Germinal center (tissue), 1 donor: ENCODE measurements at regions not wholly inside any gene's neighbourhood (a gene's known extent, or its start where the extent isn't known, plus 50 kb on each side); places are given as distances from the start of the nearest gene placed in this dataset.

Experiments
- DNase-seq: peaks from one replicate; pipeline ENCODE4 v3.0.0; 2012; ENCODE audit warnings: mixed read lengths, low spot score

DNA sequence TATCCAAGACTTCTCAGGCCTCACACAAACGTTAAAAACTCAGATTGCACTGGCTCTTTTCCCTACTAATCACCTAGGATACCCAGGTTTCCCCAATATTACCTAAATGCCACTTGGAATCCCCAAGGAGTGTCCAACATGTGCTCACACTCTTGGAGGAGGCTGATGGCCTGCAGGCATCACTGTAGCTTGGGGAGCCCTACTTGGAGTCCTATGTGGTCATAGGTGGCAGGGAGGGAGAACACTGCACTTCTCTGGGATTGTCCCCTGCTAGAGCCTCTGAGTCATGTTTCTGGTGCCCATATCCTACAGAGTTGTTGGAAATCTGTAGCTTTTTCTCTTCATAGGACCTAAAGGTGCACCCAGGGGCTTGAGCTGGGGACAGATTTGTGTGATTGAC lies 433.7 kb downstream of the ARHGEF28 start:
- no peak for DNase-seq

DNA sequence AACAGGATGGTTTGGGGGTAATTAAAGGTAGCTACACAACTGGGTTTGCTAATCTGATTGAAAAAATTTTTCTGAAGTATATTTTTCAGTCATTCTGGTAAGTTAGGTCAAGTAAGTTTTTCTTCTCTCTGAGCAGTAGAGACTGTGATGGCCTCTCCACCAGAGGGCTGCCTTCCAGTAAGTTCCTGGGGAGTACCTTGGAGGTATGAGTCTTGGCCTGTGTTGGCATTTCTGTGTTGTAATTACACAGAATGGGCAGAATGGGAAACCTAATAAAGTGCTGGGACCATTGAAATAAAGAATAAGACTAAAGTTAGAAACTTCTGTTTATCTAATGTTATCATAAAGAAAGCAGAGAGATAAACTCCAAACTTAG lies 430.8 kb downstream of the ARHGEF28 start:
- DNase-seq: no peak

DNA sequence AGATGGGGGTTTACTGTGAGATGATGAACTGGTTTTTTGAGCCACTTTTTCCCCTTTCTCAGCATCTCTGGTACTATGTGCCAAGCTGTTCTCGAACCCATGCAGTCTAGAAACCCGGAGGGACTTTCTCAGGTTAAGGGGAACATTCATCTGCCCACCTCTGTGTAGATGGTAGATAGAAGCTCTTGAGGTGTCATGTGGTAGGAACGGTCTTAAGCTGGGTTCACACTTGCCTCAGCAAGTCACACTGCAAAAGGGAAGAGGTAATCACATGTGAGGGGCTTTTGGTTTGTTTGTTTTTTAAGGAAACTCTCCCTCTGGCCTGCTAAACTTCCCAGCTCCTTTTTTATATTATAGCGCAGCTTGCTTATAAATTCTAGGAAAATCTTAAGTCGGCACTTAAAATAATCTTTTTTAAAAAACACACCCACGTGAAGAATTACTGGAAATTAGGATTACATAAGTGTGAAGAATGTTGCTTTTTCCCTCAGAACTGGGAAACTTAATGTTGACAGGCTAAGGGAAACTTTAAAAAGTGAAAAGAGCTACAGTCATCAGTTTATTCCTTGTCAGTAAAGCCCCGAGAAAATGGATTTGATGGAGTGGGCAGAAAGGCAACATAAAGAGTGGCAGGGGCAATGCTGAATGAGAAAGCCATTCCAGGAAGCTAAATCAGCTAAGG lies 430.3 kb downstream of the ARHGEF28 start:
- DNase-seq: no peak

DNA sequence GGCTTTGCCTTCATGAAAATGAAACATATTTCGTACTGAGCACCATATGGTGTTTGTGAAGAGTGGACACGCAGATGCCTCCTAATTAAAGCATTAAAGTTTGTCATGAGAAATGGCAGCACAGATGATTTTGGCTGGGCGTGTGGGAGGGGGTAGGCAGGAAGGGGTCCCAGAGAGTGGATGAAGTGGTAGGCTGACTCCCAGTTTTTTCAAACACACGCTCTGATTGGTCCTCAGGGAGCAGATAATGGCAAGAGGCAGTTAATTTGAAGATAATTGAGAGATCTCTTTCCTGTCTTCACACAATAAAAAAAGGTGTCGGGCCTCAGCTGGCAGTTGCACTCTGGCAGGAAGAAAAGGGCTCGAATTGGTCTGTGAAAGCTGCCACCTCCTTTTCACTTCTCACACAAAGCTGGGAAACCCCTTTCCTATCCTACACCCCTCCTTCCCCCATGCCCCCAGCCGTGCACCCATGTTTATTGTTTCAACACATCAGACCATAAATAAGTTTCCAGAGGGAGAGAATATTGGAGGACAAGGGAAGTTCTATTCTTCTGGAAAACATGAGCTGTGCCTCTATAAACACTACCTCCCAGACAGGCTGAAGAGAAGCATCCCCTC lies 429.6 kb downstream of the ARHGEF28 start:
- no peak for DNase-seq

DNA sequence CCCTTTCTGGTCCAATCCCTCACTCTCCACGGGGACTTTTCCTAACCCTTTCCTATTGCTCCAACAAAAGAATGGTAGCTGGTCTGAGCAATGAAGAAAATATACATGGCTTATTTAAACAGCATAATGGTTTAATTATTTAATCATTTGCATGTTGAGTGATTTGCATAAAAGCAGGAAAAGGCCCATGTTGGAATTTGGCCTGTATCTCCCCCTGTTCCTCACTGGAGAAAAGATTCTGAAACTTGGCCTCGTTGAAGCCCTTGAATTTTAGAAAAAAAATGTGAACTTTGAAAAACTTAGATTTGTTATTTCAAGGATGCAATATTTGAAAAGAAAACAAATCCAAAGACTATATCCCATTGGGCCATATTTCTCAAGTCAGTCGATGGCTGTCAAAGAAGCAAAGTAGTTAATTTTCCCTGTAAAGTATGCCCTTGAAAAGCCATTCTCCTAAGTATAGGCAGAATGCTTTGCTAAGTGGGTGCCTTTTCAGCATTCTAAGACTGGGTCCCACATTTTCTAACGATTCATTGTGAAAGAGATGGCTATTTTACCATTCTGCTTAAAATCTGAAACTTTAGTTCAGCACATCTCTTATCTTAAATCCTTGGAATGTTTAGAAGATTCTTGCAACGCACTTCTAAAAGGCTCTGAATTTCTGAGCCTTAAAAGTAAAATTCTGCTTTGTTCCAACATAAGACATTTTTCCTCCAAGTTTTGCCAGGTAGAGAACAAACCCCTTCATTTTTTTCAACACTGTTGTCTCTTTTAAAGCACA lies 428.8 kb downstream of the ARHGEF28 start:
- DNase-seq: no peak

DNA sequence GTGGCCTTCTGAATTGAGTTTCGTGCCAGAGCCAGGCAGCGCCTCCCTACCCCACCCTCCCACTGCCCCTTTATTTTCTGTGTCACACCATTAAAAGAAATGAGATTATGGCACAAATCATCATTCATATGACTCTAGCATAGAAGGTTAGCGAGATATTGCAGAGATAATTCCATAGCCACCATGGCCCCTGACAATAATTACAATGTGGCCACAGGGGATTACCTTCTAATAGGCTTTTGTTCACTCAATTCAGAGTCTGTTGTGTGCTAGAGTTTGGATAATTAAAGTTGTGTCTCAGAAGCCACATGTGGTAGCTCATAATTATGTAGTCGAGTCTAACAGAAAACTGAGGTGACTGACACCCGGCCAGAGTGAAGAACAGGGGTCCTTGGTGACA lies 428.1 kb downstream of the ARHGEF28 start:
- no peak for DNase-seq

DNA sequence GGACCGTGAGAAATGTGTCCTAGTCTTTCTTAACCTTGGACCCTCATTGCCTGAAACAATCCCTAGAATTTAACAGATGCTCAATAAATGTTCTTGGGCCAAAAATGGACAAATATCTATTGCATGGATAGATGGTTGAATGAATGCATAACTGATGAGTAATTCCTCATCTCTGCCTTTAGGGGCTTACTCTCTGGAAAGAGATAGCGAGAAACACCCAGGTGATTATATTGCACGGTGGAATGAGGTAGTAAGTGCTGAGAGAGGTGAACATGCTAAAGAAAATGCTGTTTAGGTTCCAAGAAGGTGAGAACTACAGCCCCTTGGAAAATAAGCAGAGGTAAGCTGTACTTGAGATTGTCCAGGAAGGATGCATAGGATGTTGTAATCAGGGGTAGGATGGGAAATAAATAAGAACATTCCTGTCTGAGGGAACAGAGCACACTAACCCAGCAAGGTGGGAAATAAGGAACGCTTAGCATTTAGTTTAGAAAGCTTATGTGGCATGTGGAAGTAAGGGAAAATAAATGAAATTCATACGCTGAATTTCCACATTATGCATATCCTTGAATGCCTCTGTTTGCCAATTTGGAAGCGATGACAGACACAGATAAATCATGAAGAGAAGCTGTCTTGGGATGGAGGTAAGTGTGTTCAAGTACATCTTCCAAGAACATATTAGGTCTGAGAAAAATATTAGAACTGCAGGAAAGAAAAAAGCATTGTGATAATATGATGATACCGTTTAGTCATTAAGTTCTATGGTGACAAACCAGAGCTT lies 426.6 kb downstream of the ARHGEF28 start:
- no peak for DNase-seq

DNA sequence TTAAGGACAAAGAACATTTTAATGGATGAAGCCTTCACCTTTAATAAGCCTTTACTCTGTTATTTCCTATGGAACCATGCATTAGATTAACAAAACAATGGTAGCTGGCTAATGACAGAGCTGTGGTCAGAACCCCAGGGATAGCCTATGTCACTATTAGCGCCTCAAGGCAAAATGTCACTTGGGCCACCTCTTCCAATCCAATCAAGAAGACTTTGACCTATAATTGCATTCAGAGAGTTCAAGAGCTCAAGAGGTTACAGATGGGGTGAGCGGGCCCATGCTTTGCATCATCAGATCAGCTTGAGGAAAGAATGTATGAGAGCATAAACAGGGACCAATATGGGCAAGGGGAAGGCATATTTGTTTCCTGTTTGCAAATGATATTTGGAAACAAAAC lies 425.1 kb downstream of the ARHGEF28 start:
- no peak for DNase-seq

DNA sequence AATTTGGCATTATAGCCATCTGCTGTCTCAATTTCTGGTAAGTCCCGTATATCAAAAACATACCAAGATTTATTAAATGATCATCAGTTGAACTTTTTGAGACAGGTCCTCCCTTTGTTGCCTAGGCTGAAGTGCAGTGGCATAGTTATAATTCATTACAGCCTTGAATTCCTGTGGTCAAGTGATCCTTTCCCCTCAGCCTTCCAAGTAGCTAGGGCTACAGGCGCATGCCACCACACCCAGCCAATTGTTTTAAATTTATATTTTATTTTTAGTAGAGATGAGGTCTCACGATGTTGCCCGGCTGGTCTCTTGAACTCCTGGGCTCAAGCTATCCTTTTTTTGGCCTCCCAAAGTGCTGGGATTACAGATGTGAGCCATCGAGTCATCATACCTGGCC lies 418.9 kb downstream of the ARHGEF28 start:
- DNase-seq: no peak

DNA sequence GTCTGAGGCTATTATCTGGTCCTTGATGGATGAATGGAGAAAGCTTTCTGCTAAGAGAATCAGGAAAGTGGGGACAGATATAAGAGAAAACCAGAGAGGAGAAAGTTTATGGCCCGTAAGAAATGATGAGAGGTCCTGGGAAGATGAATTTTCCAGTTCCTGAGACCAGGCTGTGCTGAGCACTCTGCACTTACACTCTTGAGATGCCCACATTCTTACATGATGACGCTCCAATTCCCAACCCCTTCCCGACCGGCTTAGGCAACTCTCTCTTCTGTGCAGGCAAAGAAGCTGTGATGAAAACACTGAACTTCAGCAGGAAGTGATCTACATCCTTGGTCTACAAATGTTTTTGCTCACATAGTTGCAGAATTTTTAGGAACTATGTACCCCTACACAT lies 417.0 kb downstream of the ARHGEF28 start:
- DNase-seq: no peak

DNA sequence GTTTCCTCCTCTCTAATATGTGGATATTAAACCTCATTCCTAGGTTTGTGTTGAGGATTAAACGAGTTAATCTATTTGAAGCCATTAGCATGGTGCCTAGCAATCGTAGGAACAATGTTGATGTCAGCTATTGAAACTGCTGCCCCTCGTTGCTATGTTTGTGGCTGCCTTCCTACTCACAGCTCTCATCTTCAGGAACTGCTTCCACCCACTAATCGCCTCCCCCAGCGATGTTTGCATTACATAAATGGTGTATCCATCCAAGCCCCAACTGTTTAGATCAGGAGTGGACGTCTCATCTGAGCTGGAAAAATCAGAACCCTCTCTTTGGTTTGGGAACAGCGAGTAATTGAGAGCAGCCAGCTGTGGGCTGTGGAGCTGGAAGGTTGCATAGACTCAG lies 416.6 kb downstream of the ARHGEF28 start:
- DNase-seq: no peak

DNA sequence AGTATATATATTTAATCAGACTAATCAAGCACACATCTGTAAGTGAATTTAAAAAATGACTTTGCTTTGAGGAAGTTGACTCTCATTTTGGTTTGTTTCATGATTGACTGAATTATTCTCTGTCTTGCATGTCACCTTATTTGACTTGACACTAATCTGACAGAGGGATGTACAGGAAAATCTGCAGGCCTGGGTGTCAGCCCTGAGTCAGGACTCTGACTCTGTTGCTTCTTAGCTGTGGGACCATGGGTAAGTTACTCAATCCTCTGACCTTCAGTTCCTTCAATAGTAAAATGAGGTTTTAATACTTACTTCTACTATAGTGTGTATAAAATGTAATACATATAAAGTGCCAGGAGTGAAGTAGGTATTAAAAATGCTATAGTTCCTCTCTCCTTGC lies 415.9 kb downstream of the ARHGEF28 start:
- no peak for DNase-seq

DNA sequence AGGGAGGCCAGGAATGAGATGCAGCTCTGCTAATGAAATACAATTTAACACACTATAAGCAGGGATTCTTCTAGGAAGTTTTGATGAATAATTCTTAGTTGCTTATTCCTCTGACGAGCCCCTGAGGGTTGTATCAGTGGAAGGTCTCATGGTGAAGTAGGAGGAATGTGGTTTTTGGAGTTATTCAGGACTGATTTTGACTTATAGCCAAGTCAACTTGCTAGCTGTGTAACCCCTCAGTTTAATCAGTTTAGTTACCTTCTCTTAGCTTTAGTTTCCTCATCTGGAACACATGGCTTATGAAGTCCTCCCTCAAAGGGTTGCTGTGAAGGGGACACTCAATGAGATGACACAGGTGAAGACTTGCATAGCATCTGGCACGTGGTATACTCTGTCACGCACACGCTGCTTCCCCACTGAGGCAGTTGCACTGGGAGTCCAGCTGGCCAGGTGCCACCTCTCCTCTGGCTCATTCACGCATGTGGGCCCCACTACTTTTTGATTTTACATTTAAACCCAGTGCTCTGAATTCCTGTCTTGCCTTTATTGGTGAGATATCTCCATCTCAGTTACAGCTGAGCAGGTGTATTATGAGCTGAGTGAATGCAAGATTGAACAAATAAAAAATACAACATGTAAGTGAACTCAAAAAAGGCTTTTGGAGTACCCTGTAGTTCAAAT lies 415.0 kb downstream of the ARHGEF28 start:
- no peak for DNase-seq

DNA sequence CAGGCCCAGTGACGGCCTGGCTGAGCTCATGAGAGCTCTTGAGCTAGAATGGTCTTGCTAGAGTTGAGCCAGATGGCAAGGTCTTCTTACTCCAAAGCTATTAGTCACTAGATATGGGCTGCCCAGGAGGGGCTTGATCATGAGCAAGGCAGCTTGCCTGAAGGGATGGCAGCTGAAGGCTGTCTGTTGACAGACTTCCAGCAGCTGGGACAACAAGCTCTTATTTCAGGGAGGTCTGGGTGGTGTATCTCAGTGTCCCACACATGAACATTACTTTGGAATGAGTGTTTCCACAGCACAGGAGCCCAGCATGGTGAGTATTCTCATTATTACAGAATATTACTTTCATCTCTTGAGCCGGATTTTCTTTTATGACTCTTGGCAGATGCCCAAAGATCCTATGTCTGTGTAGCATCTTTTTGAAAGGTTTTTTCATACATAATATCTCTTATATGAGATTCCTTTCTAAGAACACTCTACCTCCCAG lies 414.1 kb downstream of the ARHGEF28 start:
- DNase-seq: no peak

DNA sequence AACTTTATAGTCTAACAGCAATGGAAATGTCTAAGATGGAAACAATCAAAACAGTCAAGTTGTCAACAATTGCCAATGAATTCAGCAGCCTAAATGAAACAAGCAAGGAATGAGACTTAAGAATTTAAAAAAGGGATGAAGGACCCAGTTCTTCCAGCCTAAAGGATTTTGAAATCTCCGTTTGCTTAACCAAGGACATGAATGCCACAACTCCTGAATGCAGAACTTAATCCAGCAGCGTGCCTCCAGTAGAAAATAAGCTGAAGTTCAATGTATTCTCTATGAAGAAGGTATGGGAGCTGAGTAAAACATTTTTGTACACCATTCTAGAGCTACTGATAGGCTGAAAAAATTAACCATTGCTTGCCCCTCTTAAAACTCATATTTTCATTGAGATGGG lies 411.3 kb downstream of the ARHGEF28 start:
- no peak for DNase-seq

DNA sequence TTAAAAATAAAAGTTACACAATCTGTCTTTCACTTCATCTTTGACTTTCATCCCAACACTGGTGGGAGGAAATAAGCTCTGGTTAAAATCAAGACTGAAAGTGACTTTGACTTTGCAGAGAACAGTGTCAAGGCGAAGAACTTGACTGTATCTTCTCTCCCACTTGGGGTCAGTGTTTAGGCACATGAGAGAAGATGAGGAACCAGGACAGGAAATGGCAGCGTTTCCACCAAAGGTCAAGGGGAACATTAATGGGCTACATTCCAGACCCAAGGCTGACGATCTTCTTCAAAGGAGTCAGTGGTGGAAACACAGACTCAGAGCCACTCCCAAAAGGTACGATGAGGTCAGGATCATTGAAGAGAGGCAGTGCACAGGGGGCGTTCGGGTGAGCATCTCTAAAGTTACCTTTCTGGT lies 409.5 kb downstream of the ARHGEF28 start:
- no peak for DNase-seq

DNA sequence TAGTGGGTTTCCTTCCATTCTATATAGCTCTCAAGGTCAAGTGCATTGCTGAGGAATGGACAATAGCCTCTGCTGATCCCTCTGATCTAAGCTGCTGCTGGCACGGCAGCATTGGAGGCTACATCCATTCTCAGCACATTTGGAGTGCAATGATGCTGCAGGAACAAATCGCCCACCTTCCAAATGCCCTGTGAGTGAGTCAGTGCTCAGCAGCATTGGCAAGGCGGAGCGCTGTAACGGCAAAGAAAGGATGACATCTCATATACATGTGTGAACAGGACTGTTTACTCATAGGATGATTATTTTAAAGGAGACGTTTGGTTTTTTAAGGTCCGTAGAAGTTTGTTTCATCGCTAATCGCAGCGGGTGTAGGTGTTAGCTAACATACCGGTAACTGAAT lies 408.7 kb downstream of the ARHGEF28 start:
- DNase-seq: no peak

DNA sequence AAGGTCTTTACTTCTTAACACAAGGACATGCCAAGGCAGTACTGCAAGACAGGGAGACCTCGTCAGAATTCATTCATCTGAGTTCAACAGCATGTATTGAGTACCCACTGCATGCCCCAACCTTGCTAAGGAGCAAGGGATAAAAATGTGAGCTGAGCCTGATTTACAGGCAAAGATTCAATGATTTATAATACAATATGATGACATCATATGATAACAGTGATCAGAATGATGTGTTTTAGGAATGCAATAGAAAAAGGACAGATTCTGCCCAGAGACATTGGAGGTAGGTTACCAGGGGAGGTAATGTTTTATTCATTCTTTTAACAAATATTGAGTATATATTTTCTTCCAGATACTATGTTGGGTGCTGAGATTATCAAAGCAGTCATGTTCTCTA lies 406.6 kb downstream of the ARHGEF28 start:
- no peak for DNase-seq

DNA sequence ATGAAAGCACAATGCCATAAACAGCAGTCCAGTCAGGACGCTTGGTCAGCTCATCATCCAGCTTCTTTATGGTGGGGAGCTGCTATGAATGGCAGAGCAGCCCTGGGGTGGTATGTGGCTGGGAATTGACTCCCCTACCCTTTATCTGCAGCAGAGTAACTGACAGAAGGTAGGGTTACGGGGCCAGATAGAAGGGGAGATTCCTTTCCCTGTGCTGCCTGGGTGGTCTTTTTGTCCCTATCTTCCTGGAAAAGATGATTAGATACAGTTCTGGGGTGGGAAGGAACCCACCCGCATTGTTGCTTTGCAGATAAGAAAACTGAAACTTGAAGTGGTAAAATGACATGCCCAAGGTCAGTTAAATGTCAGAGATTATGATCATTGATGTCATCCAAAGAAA lies 405.5 kb downstream of the ARHGEF28 start:
- DNase-seq: no peak

DNA sequence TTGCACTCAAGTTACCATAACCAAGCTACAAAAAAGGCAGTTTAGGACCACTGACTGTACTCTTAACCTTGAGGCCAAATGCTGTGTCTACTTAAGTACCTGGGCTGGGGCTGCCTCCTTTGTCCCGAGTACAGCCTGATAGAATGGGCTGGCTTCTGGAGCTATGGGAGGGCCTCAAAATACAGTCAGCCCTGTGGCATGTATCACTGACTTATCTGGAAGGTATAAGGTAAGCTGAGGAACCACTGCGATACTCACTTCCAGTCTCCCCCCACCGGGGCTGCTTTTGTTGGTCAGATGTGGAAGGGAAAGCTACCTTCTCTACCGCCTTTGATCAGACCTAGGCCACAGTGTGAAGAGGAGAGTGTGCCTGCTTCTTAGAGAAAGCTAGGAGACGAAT lies 404.8 kb downstream of the ARHGEF28 start:
- no peak for DNase-seq

DNA sequence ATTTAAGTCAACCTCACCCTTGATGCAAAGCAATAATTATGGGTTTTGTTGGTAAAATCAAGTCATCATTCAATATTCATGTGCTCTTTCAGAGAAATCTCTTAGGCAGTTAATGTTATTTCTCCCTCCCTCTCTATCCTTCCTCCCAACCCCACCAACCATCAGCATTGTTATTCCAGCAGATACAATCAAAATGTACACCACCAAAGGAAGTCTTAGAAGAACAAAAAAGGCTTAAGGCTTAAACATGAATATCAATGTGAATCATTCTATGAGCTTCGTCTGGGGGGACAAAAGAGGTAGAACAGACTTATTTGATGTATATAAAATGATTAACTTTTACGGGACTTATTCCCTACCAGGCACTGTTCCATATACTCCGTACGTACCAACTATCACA lies 404.4 kb downstream of the ARHGEF28 start:
- no peak for DNase-seq

DNA sequence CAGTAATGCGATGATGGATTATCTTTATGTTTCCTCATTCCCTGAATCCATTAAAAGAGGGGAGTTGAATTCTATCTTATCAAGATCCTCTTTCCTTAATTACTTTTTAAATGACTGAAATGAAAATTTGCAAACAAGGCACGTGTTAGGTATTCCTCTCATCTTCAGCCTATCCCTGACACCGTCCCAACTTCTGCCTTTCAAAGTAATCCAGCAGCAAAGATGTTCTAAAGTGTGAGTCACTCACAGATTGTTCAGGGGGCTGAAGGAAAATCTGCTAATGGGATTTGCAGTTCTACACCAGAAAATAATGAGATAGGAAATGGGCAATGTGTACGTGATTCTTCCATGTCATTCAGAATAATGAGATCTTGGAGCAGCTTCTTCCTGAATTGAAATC lies 403.0 kb downstream of the ARHGEF28 start:
- DNase-seq: no peak
